HG02610 (cell line): ENCODE measurements at regions not wholly inside any gene's neighbourhood (a gene's known extent, or its start where the extent isn't known, plus 50 kb on each side); places are given as distances from the start of the nearest gene placed in this dataset.
A peak's percentile ranks its signal among the peaks of the same experiment; 100 is the strongest.

Experiments used
- ATAC-seq: cut with Tn5 transposase; IDR thresholded peaks from one replicate; pipeline ENCODE4 v1.9.1; 2021; ENCODE audit warnings: mild to moderate bottlenecking, moderate library complexity; ENCODE audit not compliant: unreplicated experiment

DNA sequence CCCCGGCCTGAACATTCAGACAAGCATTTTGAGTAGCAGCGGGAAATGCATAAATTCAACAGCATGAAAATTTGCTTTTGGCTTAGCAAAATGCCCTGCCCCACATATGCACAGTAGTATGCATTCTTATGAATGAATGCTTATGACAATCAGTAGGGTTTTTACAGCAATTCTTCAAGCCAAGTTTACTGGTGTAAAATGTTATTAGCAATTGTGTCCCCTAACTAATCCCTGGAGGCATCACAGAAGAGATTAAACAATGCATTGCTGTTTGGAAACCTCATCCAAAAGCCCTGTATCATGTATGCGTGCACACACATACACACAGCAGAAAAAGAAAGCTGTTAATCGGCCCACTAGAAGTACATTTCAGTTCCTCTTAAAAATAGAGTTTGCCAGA lies 406.5 kb downstream of the LRIG3 start:
- no peak for ATAC-seq

- no peak for ATAC-seq
Observed at GRCh38 chr12:58519839-58520238, 400.5 kb downstream of the LRIG3 start.

GRCh38 chr12:58521152-58521551 lies 399.2 kb downstream of the LRIG3 start:
- ATAC-seq = no peak

- no peak for ATAC-seq
Observed at GRCh38 chr12:58521796-58522195, 398.5 kb downstream of the LRIG3 start.

DNA sequence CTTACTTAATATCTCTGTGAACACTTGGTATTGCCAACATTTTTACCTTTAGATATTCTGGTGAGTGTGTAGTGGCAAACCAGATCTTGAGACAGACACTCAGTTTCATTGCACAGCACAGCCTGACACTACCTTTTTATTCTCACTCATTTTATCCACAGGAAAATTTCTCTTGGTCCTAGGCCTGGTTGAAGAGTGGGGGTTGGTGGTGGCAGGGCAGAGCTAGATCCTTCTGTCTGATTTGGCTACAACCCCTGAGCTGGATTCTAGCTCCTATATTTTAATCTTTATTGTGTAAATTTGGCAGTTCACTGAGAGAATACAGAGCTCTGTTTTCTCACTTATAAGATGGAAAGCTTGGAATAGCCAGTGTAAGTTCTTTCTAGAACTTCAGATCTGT lies 396.9 kb downstream of the LRIG3 start:
- ATAC-seq = no peak

- ATAC-seq = no peak
Observed at GRCh38 chr12:58528271-58528670, 392.0 kb downstream of the LRIG3 start.

- ATAC-seq = no peak
Observed at GRCh38 chr12:58529114-58529665, 391.1 kb downstream of the LRIG3 start.

GRCh38 chr12:58529897-58530741 lies 390.2 kb downstream of the LRIG3 start:
- no peak for ATAC-seq

DNA sequence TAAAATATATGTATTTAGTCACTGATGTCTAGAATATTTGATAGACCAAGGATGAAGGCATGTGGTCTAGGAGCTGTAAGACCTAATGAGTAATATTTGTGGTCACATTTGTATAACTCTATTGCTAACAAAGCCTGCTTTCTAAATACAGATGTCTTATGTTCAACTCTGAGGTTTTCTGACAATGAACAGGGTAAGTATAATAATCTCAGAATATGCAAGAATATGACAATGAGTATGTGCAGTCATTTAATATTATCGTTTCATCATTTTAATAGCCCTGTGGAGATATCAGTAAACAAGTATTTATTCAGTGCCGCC lies 389.6 kb downstream of the LRIG3 start:
- ATAC-seq = no peak

GRCh38 chr12:58532855-58533608 lies 387.3 kb downstream of the LRIG3 start:
- no peak for ATAC-seq

- ATAC-seq = no peak
Observed at GRCh38 chr12:58533652-58534051, 386.7 kb downstream of the LRIG3 start.

- ATAC-seq = no peak
Observed at GRCh38 chr12:58537278-58537677, 383.0 kb downstream of the LRIG3 start.

- ATAC-seq = no peak
Observed at GRCh38 chr12:58539295-58539694, 381.0 kb downstream of the LRIG3 start.

- peak; percentile 90 for ATAC-seq
Observed at GRCh38 chr12:58540480-58541299, 379.6 kb downstream of the LRIG3 start.

DNA sequence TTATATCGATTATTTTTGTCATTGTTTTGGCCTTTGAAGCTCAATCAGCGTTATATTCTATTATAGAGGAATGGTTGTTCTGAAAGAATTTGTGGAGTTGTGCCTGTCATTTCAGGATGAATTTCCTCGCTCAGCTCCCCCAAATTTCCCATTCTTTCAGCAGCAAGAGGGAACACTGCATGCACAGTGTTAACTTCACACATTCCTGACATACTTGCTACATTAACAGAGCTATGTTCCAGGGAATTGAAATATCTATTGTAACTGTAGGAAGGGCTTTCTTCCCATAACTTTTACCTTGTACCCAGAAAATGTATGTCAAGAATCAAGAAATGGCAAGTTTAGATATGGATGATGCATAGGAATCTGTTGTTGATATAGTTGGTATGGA lies 379.0 kb downstream of the LRIG3 start:
- ATAC-seq = no peak

- ATAC-seq = no peak
Observed at GRCh38 chr12:58544281-58544680, 376.0 kb downstream of the LRIG3 start.

- no peak for ATAC-seq
Observed at GRCh38 chr12:58547217-58547616, 373.1 kb downstream of the LRIG3 start.

GRCh38 chr12:58548801-58549200 lies 371.5 kb downstream of the LRIG3 start:
- ATAC-seq = no peak

DNA sequence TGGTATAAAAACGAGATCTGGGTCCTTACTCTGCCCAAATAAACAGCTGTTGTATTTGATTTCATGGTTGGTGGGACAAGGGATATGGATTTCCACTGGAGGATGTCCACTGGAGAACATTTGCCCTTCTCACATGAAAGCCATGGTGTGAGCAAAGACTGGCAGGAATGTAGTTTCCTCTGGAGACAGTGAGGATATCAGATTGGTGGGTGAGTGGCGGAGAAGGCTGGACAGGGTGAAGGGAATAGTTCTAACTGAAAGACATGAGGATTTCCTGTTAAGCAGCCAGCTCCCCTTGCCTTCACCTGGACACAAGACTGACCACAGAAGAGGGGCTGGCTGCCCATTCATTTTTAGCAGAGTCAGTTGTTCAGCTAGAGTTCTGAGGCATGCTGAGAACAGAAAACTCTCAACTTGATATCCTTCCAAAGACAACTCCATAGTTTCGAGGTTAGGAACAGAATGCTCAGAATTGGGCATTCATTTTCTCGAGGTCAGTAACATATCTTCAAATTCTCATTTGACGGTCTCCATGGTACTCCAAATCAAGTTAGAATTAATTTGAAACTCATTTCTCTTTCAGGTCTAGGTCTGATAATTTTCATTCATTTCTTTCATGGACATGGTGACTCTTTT lies 365.7 kb downstream of the LRIG3 start:
- no peak for ATAC-seq

DNA sequence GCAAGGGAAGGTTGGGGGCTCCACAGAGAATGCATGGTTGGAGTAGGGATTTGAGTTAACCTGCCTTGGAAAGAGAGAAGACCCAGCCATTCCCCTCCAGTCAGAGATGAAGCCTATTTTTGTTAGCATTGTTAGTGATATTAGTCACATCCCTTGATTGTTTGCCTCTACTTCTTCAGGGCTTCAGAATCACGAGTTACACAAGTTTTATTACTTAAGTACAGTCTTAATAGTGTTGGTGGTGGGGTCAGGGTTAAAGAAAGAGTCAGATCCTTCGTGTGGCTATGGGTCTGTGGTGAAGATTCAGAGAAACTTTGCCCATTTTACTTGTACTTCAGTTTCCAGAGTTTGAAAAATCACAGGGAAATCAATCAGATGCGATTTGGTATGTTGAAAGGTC lies 363.1 kb downstream of the LRIG3 start:
- ATAC-seq = no peak

- no peak for ATAC-seq
Observed at GRCh38 chr12:58557661-58558060, 362.6 kb downstream of the LRIG3 start.
